Panc1 (cell line): ENCODE measurements at regions not wholly inside any gene's neighbourhood (a gene's known extent, or its start where the extent isn't known, plus 50 kb on each side); places are given as distances from the start of the nearest gene placed in this dataset.

Experiments
- CTCF ChIP-seq: fragments of 450-650 bp; IDR thresholded peaks from 2 replicates; pipeline ENCODE4 v1.5.1; 2017; ENCODE audit warnings: mild to moderate bottlenecking
- SIN3A ChIP-seq: IDR thresholded peaks from 2 replicates; pipeline ENCODE4 v1.6.1; 2012; ENCODE audit warnings: low read depth, mild to moderate bottlenecking, low read length, moderate library complexity, borderline replicate concordance; ENCODE audit not compliant: insufficient read depth

DNA sequence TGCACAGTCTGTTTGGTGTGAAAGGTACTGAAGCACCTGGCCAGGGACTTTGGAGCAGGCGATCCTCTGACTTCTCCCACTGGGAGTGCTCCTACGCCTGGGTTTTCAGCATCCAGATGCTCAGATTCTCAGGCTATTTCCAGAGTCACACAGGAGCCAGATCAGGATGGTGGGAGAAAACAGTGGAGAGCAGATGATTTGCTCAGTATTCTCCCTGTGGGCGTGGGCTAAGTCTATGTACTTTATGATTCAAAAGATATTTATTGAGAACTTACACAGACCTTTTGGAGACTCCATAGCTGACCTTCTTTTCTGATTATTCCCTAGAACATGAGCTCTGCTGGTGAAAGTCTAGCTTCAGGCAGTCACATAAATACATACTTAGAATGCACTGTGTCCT lies 134.6 kb downstream of the TENT5C start:
- TF ChIP-seq CTCF (no peak), SIN3A (no peak)
